Panc1 (cell line): ENCODE measurements at regions not wholly inside any gene's neighbourhood (a gene's known extent, or its start where the extent isn't known, plus 50 kb on each side); places are given as distances from the start of the nearest gene placed in this dataset.

Source experiments
- ATAC-seq: fragments of 200-7000 bp; cut with Tn5 transposase; 2 replicates; pipeline ENCODE4 v1.9.1; 2020; ENCODE audit warnings: mild to moderate bottlenecking, moderate library complexity
- BruUV-seq: library from RNA; stranded (reverse); fragments of 400-500 nt; replicated peaks from 2 replicates; lab custom pipeline; 2021; lab: Mats Ljungman, UMichigan
- CTCF ChIA-PET: fragments of 300-600 bp; sonication (Branson Sonifier 250); formaldehyde crosslinking; loops from one replicate; lab custom pipeline; 2022; ENCODE audit warnings: antibody characterized with exemption; lab: Charles Lee
- POLR2A ChIA-PET: fragments of 300-600 bp; sonication (Branson Sonifier 250); formaldehyde crosslinking; loops from one replicate; lab custom pipeline; 2022; ENCODE audit warnings: antibody characterized with exemption; lab: Charles Lee
- DNase-seq: peaks from one replicate; pipeline ENCODE4 v3.0.0-alpha.2; 2010; ENCODE audit warnings: low read depth, low spot score
- H3K27ac ChIP-seq: 2 replicates; pipeline ENCODE4 v1.5.1; 2011; ENCODE audit warnings: mild to moderate bottlenecking, low read length, inconsistent platforms
- H3K27me3 ChIP-seq: fragments of 200-500 bp; sonication (Bioruptor generic); 2 replicates; pipeline ENCODE4 v1.6.0; 2014; ENCODE audit warnings: low read length, inconsistent platforms; ENCODE audit not compliant: control insufficient read depth, insufficient read depth
- H3K36me3 ChIP-seq: fragments of 200-500 bp; sonication (Bioruptor generic); 2 replicates; pipeline ENCODE4 v1.5.1; 2014; ENCODE audit warnings: inconsistent platforms, mild to moderate bottlenecking, low read length, moderate library complexity; ENCODE audit not compliant: control insufficient read depth, insufficient read depth
- H3K4me1 ChIP-seq: 2 replicates; pipeline ENCODE4 v1.5.1; 2011; ENCODE audit warnings: inconsistent platforms, mild to moderate bottlenecking, low read length, moderate library complexity; ENCODE audit not compliant: control insufficient read depth, insufficient read depth
- H3K4me3 ChIP-seq, 2 experiments: 2 replicates each; pipeline ENCODE4 v1.5.1; 2011 to 2012; ENCODE audit warnings: low read depth in 2 of 2, low read length in 2 of 2, mild to moderate bottlenecking in 2 of 2, inconsistent platforms in 1 of 2, moderate library complexity in 1 of 2
- H3K9me3 ChIP-seq: fragments of 200-500 bp; sonication (Bioruptor generic); 2 replicates; pipeline ENCODE4 v1.5.1; 2014; ENCODE audit warnings: low read depth, mild to moderate bottlenecking, inconsistent platforms, low read length, moderate library complexity; ENCODE audit not compliant: control insufficient read depth, insufficient read depth
- POLR2AphosphoS5 ChIP-seq: IDR thresholded peaks from 2 replicates; pipeline ENCODE4 v1.6.1; 2012; ENCODE audit warnings: mild to moderate bottlenecking, low read depth, low read length, moderate library complexity
- SIN3A ChIP-seq: IDR thresholded peaks from 2 replicates; pipeline ENCODE4 v1.6.1; 2012; ENCODE audit warnings: low read depth, mild to moderate bottlenecking, low read length, moderate library complexity, borderline replicate concordance; ENCODE audit not compliant: insufficient read depth
- TCF7L2 ChIP-seq: IDR thresholded peaks from 2 replicates; pipeline ENCODE4 v1.6.1; 2011; ENCODE audit warnings: mild to moderate bottlenecking, low read depth, low read length, inconsistent platforms
- in situ Hi-C: cut with HindIII; loops from 2 replicates; pipeline ENCODE4 v1.10.0; 2016; ENCODE audit warnings: low sequenced_read_pairs, low pct_unique_long_range_greater_than_20kb
- intact Hi-C: fragments of 100-400 bp; cut with micrococcal nuclease; formaldehyde crosslinking; loops from one replicate; pipeline ENCODE4 v1.10.0; 2022; ENCODE audit not compliant: unreplicated experiment
- TF ChIP-seq, protein P1 (sequence below): fragments of 450-650 bp; IDR thresholded peaks from 2 replicates; pipeline ENCODE4 v1.5.1; 2017; ENCODE audit warnings: mild to moderate bottlenecking
- TF ChIP-seq, protein P2 (sequence below), 2 experiments: IDR thresholded peaks; 2 replicates each; pipeline ENCODE4 v1.6.1; 2011 to 2012; ENCODE audit warnings: low read depth in 2 of 2, control low read depth in 1 of 2, low read length in 1 of 2, mild to moderate bottlenecking in 1 of 2, moderate library complexity in 1 of 2; ENCODE audit not compliant: insufficient read depth in 1 of 2

DNA sequence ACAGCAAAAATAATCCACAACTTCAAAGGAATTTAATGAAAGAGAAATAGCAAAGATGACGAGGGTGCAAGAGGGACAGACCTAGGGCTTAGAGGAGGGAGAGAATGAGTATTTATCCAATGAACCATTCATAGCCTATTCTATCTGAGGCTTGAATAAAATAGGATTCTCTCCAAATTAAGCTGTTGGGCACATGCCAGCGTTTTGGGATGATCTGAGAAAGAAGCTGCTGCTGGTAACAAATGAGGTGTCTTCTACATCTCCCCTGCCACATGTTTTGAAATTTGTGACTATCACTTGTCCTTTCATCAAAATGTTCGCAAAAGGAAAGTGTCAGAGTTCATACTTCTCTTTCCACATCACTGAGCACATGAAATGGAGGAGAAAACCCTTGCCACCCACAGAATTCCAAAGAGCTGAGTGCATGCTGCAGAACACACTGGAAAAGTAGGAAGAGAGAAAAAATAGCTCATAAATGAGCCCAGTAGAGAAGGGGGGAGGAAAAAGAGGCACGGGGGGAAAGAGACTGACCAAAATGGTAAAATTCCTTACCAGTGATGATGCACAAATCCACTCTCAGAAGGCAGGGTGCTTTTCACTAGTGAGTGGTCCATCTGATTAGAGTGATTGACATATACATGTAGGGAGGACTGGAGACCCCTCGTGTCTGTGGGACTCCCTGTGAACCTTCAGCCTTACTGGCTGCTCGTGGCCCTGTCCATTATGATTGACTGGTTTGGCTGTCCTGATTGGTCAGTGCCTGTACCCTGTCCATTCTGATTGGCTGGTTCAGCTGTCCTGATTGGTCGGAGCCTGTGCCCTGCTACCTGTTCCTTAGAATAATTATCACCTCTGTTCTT lies 180.5 kb downstream of the OGFRL1 start:
- no peak overlapping the region for H3K27ac ChIP-seq
- ChIA-PET POLR2A (interaction anchor here (0.6 kb wide), 1 partner anchor 15 kb away, joined by 6 read pairs; no protein-coding TSS in a partner anchor), CTCF (interaction anchor here (0.6 kb wide), 1 partner anchor 181 kb away, joined by 4 read pairs; the partner anchor contains the start of gene OGFRL1)
- in situ Hi-C loops, result no loop called here
- H3K36me3 ChIP-seq, result no peaks in the 10 kb centered on the region
- H3K9me3 ChIP-seq, result peaks cover 19% of the 10 kb centered on the region; the same call in 1 of the 2 replicates
- ATAC-seq (peak; percentile 74), DNase-seq (no peak)
- H3K4me3 ChIP-seq, result no peak overlapping the region
- no peaks in the 10 kb centered on the region for H3K4me1 ChIP-seq
- intact Hi-C loops, result no loop called here
- no TSS peak for BruUV-seq
- TF ChIP-seq POLR2AphosphoS5, result no peak
- no peaks in the 10 kb centered on the region for H3K27me3 ChIP-seq

DNA sequence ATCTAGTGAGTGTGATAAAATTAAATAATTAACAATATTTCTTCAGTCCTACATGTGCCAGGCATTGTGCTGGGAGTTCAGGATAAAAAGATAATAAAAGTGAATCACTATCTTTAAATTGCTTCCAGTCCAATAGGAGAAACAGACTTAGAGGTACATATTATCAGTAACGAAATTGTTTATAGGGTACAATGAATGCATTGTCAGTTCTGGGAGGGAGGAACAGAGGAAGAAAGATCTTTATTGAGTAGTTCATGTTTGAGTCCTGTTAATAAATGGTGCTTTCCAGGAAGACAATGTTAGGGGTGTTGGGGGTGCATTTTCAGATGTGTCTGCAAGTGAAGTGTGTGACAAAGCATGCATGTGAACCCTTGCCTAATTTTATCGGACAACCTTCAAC lies 183.1 kb downstream of the OGFRL1 start:
- H3K36me3 ChIP-seq, result no peaks in the 10 kb centered on the region
- no peak overlapping the region for H3K4me3 ChIP-seq
- ATAC-seq, result no peak
- in situ Hi-C loops, result no loop called here
- DNase-seq, result no peak
- no peaks in the 10 kb centered on the region for H3K27me3 ChIP-seq
- no peaks in the 10 kb centered on the region for H3K4me1 ChIP-seq
- TF ChIP-seq, protein P1, sequence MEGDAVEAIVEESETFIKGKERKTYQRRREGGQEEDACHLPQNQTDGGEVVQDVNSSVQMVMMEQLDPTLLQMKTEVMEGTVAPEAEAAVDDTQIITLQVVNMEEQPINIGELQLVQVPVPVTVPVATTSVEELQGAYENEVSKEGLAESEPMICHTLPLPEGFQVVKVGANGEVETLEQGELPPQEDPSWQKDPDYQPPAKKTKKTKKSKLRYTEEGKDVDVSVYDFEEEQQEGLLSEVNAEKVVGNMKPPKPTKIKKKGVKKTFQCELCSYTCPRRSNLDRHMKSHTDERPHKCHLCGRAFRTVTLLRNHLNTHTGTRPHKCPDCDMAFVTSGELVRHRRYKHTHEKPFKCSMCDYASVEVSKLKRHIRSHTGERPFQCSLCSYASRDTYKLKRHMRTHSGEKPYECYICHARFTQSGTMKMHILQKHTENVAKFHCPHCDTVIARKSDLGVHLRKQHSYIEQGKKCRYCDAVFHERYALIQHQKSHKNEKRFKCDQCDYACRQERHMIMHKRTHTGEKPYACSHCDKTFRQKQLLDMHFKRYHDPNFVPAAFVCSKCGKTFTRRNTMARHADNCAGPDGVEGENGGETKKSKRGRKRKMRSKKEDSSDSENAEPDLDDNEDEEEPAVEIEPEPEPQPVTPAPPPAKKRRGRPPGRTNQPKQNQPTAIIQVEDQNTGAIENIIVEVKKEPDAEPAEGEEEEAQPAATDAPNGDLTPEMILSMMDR, result no peak; the same call in 1 of the 2 replicates
- TF ChIP-seq POLR2AphosphoS5 (no peak), TCF7L2 (no peak), SIN3A (no peak)
- TF ChIP-seq, protein P2, sequence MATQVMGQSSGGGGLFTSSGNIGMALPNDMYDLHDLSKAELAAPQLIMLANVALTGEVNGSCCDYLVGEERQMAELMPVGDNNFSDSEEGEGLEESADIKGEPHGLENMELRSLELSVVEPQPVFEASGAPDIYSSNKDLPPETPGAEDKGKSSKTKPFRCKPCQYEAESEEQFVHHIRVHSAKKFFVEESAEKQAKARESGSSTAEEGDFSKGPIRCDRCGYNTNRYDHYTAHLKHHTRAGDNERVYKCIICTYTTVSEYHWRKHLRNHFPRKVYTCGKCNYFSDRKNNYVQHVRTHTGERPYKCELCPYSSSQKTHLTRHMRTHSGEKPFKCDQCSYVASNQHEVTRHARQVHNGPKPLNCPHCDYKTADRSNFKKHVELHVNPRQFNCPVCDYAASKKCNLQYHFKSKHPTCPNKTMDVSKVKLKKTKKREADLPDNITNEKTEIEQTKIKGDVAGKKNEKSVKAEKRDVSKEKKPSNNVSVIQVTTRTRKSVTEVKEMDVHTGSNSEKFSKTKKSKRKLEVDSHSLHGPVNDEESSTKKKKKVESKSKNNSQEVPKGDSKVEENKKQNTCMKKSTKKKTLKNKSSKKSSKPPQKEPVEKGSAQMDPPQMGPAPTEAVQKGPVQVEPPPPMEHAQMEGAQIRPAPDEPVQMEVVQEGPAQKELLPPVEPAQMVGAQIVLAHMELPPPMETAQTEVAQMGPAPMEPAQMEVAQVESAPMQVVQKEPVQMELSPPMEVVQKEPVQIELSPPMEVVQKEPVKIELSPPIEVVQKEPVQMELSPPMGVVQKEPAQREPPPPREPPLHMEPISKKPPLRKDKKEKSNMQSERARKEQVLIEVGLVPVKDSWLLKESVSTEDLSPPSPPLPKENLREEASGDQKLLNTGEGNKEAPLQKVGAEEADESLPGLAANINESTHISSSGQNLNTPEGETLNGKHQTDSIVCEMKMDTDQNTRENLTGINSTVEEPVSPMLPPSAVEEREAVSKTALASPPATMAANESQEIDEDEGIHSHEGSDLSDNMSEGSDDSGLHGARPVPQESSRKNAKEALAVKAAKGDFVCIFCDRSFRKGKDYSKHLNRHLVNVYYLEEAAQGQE (IDR thresholded peaks at IDR 0.05; ENCODE audit: insufficient read depth in 1 of 2, low read depth in 2 of 2, low read length in 1 of 2), result no peak
- BruUV-seq, result no TSS peak
- intact Hi-C loops, result no loop called here
- ChIA-PET CTCF (interaction anchor here (0.7 kb wide), 1 partner anchor 21 kb away, joined by 3 read pairs; no protein-coding TSS in a partner anchor), POLR2A (no interaction called here)
- no peaks in the 10 kb centered on the region for H3K9me3 ChIP-seq
- H3K27ac ChIP-seq, result no peak overlapping the region

DNA sequence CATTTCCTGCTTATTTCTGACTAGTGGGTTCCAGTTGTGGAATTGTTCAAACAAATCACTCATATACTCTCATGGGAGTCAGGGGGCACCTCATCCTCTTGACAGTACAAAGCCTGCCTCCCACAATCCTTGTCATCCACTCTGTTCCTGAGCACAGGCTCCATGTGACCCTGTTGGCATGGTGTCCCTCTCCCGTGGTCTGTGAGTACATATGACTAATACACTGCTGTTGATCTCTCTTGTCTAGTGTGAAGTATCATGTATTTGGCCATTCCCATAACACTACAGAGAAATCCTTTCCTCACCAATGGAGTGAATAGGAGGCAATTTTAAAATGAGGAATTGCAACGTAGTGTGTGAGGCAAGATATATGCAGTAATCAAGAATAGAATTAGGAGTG lies 185.3 kb downstream of the OGFRL1 start:
- peak; percentile 74 for DNase-seq
- H3K27ac ChIP-seq, result no peak overlapping the region
- intact Hi-C loops, result no loop called here
- TF ChIP-seq SIN3A (no peak), TCF7L2 (no peak), POLR2AphosphoS5 (no peak)
- TF ChIP-seq, protein P1, result no peak
- TF ChIP-seq, protein P2 (IDR thresholded peaks at IDR 0.05; ENCODE audit: insufficient read depth in 1 of 2, low read depth in 2 of 2, low read length in 1 of 2), result no peak
- CTCF ChIA-PET, result no interaction called here
- H3K36me3 ChIP-seq, result no peaks in the 10 kb centered on the region
- no peak overlapping the region for H3K4me3 ChIP-seq
- no TSS peak for BruUV-seq
- POLR2A ChIA-PET, result no interaction called here
- peak; percentile 66 for ATAC-seq
- H3K9me3 ChIP-seq, result no peaks in the 10 kb centered on the region
- peaks cover 6% of the 10 kb centered on the region for H3K4me1 ChIP-seq
- in situ Hi-C loops, result no loop called here
- no peaks in the 10 kb centered on the region for H3K27me3 ChIP-seq
